SK-N-SH (cell line): ENCODE measurements at regions not wholly inside any gene's neighbourhood (a gene's known extent, or its start where the extent isn't known, plus 50 kb on each side); places are given as distances from the start of the nearest gene placed in this dataset.

Experiments used
- FOSL2 ChIP-seq: IDR thresholded peaks from 2 replicates; pipeline ENCODE4 v1.4.0; 2012; ENCODE audit warnings: low read depth, mild to moderate bottlenecking, moderate library complexity, borderline replicate concordance
- POLR2AphosphoS5 ChIP-seq: IDR thresholded peaks from 2 replicates; pipeline ENCODE4 v1.6.1; 2012; ENCODE audit warnings: low read depth, low read length
- TCF12 ChIP-seq: IDR thresholded peaks from 2 replicates; pipeline ENCODE4 v1.4.0; 2012
- TF ChIP-seq, protein P1 (sequence below): IDR thresholded peaks from 2 replicates; pipeline ENCODE4 v1.4.0; 2012; ENCODE audit warnings: low read depth, borderline replicate concordance
- TF ChIP-seq, protein P2 (sequence below): fragments of 200-600 bp; sonication (generic); IDR thresholded peaks from 2 replicates; pipeline ENCODE4 v1.6.1; 2017; ENCODE audit warnings: antibody characterized with exemption, mild to moderate bottlenecking, moderate library complexity
- TF ChIP-seq, protein P3 (sequence below): IDR thresholded peaks from 2 replicates; pipeline ENCODE4 v1.6.1; 2012; ENCODE audit warnings: mild to moderate bottlenecking, low read depth, low read length, moderate library complexity

DNA sequence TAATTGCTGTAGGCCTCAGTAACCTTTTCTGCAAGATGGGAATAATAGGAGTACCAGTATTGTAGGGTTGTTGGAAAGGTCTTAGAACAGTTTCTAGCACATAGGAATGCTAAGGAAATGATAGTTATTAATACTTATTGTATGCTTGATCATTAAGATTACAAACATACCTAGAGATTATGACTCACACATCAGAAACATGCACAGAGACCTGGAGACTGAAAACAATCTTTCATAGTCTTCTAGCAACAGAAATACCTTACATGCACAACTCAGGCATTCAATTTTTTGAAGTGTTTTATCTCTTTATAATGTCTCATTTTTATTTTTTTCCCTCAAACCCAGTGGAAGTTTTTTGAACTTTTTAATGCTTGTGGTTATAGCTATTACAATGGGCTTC lies 104.4 kb upstream of the ZBTB20 start:
- TF ChIP-seq FOSL2: peak; percentile 58; the same call in 1 of the 2 replicates
- TF ChIP-seq, protein P1, sequence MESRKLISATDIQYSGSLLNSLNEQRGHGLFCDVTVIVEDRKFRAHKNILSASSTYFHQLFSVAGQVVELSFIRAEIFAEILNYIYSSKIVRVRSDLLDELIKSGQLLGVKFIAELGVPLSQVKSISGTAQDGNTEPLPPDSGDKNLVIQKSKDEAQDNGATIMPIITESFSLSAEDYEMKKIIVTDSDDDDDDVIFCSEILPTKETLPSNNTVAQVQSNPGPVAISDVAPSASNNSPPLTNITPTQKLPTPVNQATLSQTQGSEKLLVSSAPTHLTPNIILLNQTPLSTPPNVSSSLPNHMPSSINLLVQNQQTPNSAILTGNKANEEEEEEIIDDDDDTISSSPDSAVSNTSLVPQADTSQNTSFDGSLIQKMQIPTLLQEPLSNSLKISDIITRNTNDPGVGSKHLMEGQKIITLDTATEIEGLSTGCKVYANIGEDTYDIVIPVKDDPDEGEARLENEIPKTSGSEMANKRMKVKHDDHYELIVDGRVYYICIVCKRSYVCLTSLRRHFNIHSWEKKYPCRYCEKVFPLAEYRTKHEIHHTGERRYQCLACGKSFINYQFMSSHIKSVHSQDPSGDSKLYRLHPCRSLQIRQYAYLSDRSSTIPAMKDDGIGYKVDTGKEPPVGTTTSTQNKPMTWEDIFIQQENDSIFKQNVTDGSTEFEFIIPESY: no peak
- TF ChIP-seq, protein P2, sequence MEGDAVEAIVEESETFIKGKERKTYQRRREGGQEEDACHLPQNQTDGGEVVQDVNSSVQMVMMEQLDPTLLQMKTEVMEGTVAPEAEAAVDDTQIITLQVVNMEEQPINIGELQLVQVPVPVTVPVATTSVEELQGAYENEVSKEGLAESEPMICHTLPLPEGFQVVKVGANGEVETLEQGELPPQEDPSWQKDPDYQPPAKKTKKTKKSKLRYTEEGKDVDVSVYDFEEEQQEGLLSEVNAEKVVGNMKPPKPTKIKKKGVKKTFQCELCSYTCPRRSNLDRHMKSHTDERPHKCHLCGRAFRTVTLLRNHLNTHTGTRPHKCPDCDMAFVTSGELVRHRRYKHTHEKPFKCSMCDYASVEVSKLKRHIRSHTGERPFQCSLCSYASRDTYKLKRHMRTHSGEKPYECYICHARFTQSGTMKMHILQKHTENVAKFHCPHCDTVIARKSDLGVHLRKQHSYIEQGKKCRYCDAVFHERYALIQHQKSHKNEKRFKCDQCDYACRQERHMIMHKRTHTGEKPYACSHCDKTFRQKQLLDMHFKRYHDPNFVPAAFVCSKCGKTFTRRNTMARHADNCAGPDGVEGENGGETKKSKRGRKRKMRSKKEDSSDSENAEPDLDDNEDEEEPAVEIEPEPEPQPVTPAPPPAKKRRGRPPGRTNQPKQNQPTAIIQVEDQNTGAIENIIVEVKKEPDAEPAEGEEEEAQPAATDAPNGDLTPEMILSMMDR: no peak
- no peak for TF ChIP-seq POLR2AphosphoS5
- TF ChIP-seq, protein P3, sequence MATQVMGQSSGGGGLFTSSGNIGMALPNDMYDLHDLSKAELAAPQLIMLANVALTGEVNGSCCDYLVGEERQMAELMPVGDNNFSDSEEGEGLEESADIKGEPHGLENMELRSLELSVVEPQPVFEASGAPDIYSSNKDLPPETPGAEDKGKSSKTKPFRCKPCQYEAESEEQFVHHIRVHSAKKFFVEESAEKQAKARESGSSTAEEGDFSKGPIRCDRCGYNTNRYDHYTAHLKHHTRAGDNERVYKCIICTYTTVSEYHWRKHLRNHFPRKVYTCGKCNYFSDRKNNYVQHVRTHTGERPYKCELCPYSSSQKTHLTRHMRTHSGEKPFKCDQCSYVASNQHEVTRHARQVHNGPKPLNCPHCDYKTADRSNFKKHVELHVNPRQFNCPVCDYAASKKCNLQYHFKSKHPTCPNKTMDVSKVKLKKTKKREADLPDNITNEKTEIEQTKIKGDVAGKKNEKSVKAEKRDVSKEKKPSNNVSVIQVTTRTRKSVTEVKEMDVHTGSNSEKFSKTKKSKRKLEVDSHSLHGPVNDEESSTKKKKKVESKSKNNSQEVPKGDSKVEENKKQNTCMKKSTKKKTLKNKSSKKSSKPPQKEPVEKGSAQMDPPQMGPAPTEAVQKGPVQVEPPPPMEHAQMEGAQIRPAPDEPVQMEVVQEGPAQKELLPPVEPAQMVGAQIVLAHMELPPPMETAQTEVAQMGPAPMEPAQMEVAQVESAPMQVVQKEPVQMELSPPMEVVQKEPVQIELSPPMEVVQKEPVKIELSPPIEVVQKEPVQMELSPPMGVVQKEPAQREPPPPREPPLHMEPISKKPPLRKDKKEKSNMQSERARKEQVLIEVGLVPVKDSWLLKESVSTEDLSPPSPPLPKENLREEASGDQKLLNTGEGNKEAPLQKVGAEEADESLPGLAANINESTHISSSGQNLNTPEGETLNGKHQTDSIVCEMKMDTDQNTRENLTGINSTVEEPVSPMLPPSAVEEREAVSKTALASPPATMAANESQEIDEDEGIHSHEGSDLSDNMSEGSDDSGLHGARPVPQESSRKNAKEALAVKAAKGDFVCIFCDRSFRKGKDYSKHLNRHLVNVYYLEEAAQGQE: no peak
- peak; percentile 50 for TF ChIP-seq TCF12
